ENCODE measurements at regions not wholly inside any gene's neighbourhood (a gene's known extent, or its start where the extent isn't known, plus 50 kb on each side); places are given as distances from the start of the nearest gene placed in this dataset.
A peak's percentile ranks its signal among the peaks of the same experiment; 100 is the strongest.

- no peak for DNase-seq (ENCODE audit: low read depth)
- TF ChIP-seq CTCF (conservative IDR thresholded peaks at IDR 0.05; ENCODE audit: low read length), result no peak
- H3K4me3 ChIP-seq (ENCODE audit: low read length), result no peak overlapping the region
These were observed 70.2 kb upstream of the ANK3 start for GRCh38 chr10:60459701-60460457.

DNA sequence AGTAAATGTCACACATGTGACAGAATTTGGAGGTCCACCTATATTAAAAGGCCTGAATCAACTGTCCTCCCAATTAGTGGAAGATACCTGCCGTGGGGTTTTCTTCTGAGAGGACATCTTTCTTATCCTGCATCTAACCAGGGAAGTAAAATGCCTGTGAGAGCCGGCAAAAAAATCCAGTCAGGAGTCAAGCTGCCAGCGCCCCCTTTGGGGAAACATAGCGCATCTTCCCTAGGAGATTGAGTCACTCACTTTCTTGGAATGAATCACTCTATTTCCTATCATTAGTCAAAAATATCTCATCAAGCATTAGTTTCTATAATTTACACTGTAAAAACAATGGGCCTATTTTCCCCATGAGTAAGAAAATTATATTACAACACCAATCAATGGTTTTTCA, 66.4 kb upstream of the ANK3 start:
- 0 out of 2 replicates have a peak, but pooled peaks have one; percentile 2 for TF ChIP-seq CTCF (conservative IDR thresholded peaks at IDR 0.05; ENCODE audit: low read length)
- DNase-seq (ENCODE audit: low read depth), result no peak
- no peak overlapping the region for H3K4me3 ChIP-seq (ENCODE audit: low read length)

DNA sequence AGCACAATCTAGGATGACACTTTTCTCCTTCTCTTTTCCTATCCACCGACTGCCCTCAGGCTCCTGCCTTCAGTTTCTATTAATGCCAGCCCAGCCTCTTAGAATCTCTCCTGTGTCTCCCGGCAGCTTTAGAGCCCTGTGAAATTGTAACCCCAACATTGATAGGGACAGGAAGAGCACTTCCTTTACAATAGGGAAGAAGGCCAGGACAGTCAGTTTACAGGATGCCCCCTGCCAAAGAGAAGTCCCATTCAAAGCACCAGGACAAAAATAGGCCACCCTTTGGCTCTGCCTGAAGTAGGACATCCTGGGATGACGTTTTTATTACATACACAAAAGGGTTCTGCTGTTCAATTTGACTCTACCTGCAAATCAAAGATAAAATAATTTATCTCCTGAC, 64.7 kb upstream of the ANK3 start:
- DNase-seq (ENCODE audit: low read depth), result no peak
- TF ChIP-seq CTCF (conservative IDR thresholded peaks at IDR 0.05; ENCODE audit: low read length), result no peak
- H3K4me3 ChIP-seq (ENCODE audit: low read length), result no peak overlapping the region

GRCh38 chr10:60453036-60453435, 63.4 kb upstream of the ANK3 start:
- TF ChIP-seq CTCF (conservative IDR thresholded peaks at IDR 0.05; ENCODE audit: low read length), result no peak
- DNase-seq (ENCODE audit: low read depth), result peak; percentile 58
- no peak overlapping the region for H3K4me3 ChIP-seq (ENCODE audit: low read length)

DNA sequence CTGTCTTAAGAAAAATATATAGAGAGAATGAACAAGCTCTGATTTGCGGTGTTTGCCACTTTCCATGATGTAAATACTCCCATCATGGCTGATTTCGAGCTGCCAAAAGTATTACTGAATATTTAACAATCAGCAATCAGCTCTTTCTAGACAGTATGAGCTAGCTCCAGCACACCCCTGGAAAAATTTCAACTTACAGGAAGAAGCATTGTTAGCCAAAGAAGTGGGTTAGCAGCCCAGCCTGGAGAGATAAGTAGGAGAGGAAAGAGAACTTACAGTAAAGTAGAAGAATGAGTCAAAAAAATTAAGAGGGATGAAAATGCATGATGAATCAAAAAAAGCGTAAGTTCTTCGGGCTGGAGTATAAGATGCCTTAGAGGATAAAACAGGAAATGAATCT, 60.6 kb upstream of the ANK3 start:
- DNase-seq (ENCODE audit: low read depth), result no peak
- no peak overlapping the region for H3K4me3 ChIP-seq (ENCODE audit: low read length)
- no peak for TF ChIP-seq CTCF (conservative IDR thresholded peaks at IDR 0.05; ENCODE audit: low read length)

GRCh38 chr10:60448246-60448645, 58.6 kb upstream of the ANK3 start:
- no peak for DNase-seq (ENCODE audit: low read depth)
- no peak for TF ChIP-seq CTCF (conservative IDR thresholded peaks at IDR 0.05; ENCODE audit: low read length)
- H3K4me3 ChIP-seq (ENCODE audit: low read length), result no peak overlapping the region

DNA sequence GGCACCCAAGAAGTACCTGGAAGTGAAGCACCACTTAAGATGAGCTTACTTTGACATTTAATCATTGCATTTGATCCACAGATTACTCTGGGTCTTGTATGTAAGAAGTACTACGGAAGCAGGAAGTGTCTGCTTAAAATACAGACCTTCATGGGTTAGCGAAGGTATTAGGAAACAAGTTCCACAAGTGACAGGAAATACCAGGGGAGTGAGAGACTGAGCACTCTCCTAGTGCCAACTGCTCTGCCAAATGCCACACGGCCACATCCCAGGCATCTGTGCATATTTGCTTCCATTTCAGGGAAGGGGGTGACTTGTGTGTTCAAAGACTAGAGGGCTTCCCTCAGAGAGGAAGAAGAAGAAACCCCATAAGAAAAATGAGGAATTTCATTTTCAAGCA, 57.2 kb upstream of the ANK3 start:
- peak; percentile 68 for DNase-seq (ENCODE audit: low read depth)

More for the DNA sequence above, 57.2 kb upstream of the ANK3 start:
- TF ChIP-seq CTCF (conservative IDR thresholded peaks at IDR 0.05; ENCODE audit: low read length), result no peak
- H3K4me3 ChIP-seq (ENCODE audit: low read length), result no peak overlapping the region

Measured in AG10803 (cell line).